GM12878 (cell line): ENCODE measurements at regions not wholly inside any gene's neighbourhood (a gene's known extent, or its start where the extent isn't known, plus 50 kb on each side); places are given as distances from the start of the nearest gene placed in this dataset.

Source experiments
- ATAC-seq: fragments of 200-7000 bp; cut with Tn5 transposase; 3 replicates; pipeline ENCODE4 v1.9.1; 2020; ENCODE audit warnings: mild to moderate bottlenecking, moderate library complexity
- BruUV-seq: library from RNA; stranded (reverse); fragments of 400-500 nt; replicated peaks from 2 replicates; lab custom pipeline; 2021; lab: Mats Ljungman, UMichigan
- CTCF ChIA-PET: fragments of 300-600 bp; sonication (Branson Sonifier 250); formaldehyde crosslinking; extraction: SDS; loops from one replicate; lab custom pipeline; 2021; ENCODE audit warnings: inconsistent platforms; lab: Yijun Ruan, JAX
- POLR2A ChIA-PET: fragments of 350-600 bp; formaldehyde crosslinking; extraction: SDS; loops from one replicate; lab custom pipeline; 2021; ENCODE audit warnings: inconsistent platforms; lab: Charles Lee
- RAD21 ChIA-PET: fragments of 300-600 bp; sonication (Branson Sonifier 250); formaldehyde crosslinking; loops from one replicate; lab custom pipeline; 2023; ENCODE audit warnings: antibody characterized with exemption; ENCODE audit not compliant: unreplicated experiment; lab: Charles Lee
- SMC1A ChIA-PET: fragments of 300-600 bp; sonication (Branson Sonifier 250); formaldehyde crosslinking; loops from one replicate; lab custom pipeline; 2023; ENCODE audit not compliant: unreplicated experiment, uncharacterized antibody; lab: Charles Lee
- DNase-seq: peaks from one replicate; pipeline ENCODE4 v3.0.0-alpha.2; 2011; ENCODE audit warnings: low read depth, low spot score
- FAIRE-seq: peaks from 3 replicates; lab custom pipeline; 2011; peaks lifted over from hg19 to GRCh38; lab: Jason Lieb, UNC
- H2AFZ ChIP-seq: 2 replicates; pipeline ENCODE4 v1.6.0; 2011; ENCODE audit warnings: low read depth, low read length, control low read depth; ENCODE audit not compliant: control insufficient read depth
- H3K27ac ChIP-seq: 2 replicates; pipeline ENCODE4 v1.5.1; 2011; ENCODE audit warnings: control low read depth; ENCODE audit not compliant: control insufficient read depth, insufficient read depth
- H3K27me3 ChIP-seq, 2 experiments: replicated peaks in 1 of 2; 2 replicates each; pipeline versions ENCODE4 v1.6.0 to v1.6.1; 2011; ENCODE audit warnings: low read length in 1 of 2; ENCODE audit not compliant: control insufficient read depth in 2 of 2, insufficient read depth in 2 of 2
- H3K36me3 ChIP-seq, 2 experiments: 2 replicates each; pipeline ENCODE4 v1.5.1; 2011; ENCODE audit warnings: low read length in 1 of 2; ENCODE audit not compliant: control insufficient read depth in 2 of 2, insufficient read depth in 2 of 2
- H3K4me1 ChIP-seq: 2 replicates; pipeline ENCODE4 v1.6.1; 2011; ENCODE audit warnings: mild to moderate bottlenecking, low read length, moderate library complexity, mixed read lengths; ENCODE audit not compliant: control insufficient read depth, insufficient read depth
- H3K4me2 ChIP-seq: 2 replicates; pipeline ENCODE4 v1.6.0; 2011; ENCODE audit warnings: control low read depth; ENCODE audit not compliant: control insufficient read depth, insufficient read depth
- H3K4me3 ChIP-seq: fragments of 200-600 bp; sonication (generic); 2 replicates; pipeline ENCODE4 v1.5.1; 2016
- H3K79me2 ChIP-seq: 2 replicates; pipeline ENCODE4 v1.6.0; 2011; ENCODE audit warnings: low read length; ENCODE audit not compliant: control insufficient read depth, insufficient read depth
- H3K9ac ChIP-seq: 2 replicates; pipeline ENCODE4 v1.8.0; 2011; ENCODE audit warnings: low read length, control low read depth, mixed read lengths; ENCODE audit not compliant: control insufficient read depth, insufficient read depth
- H3K9me3 ChIP-seq: replicated peaks from 3 replicates; pipeline ENCODE4 v1.5.1; 2011; ENCODE audit warnings: mild to moderate bottlenecking, low read length; ENCODE audit not compliant: control insufficient read depth, insufficient read depth
- H4K20me1 ChIP-seq: 2 replicates; pipeline ENCODE4 v1.6.0; 2011; ENCODE audit not compliant: control insufficient read depth, insufficient read depth
- GATAD2B ChIP-seq: fragments of 450-650 bp; conservative IDR thresholded peaks from 2 replicates; pipeline ENCODE4 v1.6.1; 2017; ENCODE audit warnings: low read depth, mild to moderate bottlenecking, moderate library complexity
- IRF5 ChIP-seq: fragments of 450-650 bp; IDR thresholded peaks from 2 replicates; pipeline ENCODE4 v1.6.1; 2017; ENCODE audit warnings: borderline replicate concordance
- MYB ChIP-seq: fragments of 150-350 bp; IDR thresholded peaks from 2 replicates; pipeline ENCODE4 v1.6.1; 2014; ENCODE audit warnings: mild to moderate bottlenecking, low read depth, low read length, borderline replicate concordance
- REST ChIP-seq: IDR thresholded peaks from 2 replicates; pipeline ENCODE4 v1.6.1; 2012; ENCODE audit warnings: mild to moderate bottlenecking, low read depth, low read length
- RUNX3 ChIP-seq: IDR thresholded peaks from 2 replicates; pipeline ENCODE4 v1.6.1; 2012; ENCODE audit warnings: low read length, inconsistent platforms
- SPI1 ChIP-seq: IDR thresholded peaks from 2 replicates; pipeline ENCODE4 v1.6.1; 2011; ENCODE audit warnings: low read depth, mild to moderate bottlenecking, low read length, moderate library complexity, borderline replicate concordance; ENCODE audit not compliant: insufficient read depth
- WGBS: methylation state at CpG from one replicate; pipeline ENCODE4 v1.1.6; 2016; ENCODE audit warnings: low lambda C conversion rate; ENCODE audit not compliant: insufficient replicate concordance, insufficient coverage; ENCODE audit errors: missing lambda C conversion rate; 5-methylcytosine and 5-hydroxymethylcytosine counted together
- in situ Hi-C: fragments of 300-500 bp; cut with MboI; formaldehyde crosslinking; loops from 9 replicates; pipeline ENCODE4 v1.14.3; 2018; ENCODE audit warnings: mixed read lengths
- intact Hi-C: fragments of 100-400 bp; cut with micrococcal nuclease; formaldehyde crosslinking; loops from one replicate; pipeline ENCODE4 v1.14.2; 2022; ENCODE audit not compliant: unreplicated experiment

- H3K4me1 ChIP-seq: no peaks in the 10 kb centered on the region
- H3K36me3 ChIP-seq: no peaks in the 10 kb centered on the region
- H3K79me2 ChIP-seq: no peaks in the 10 kb centered on the region
- no peaks in the 10 kb centered on the region for H4K20me1 ChIP-seq
- no peak for TF ChIP-seq GATAD2B
- no peak for TF ChIP-seq REST
- no peak for TF ChIP-seq MYB
- TF ChIP-seq, all 136 proteins: peak for 0
- no peaks in the 10 kb centered on the region for H3K27me3 ChIP-seq
- no peaks in the 10 kb centered on the region for H3K9me3 ChIP-seq
- no peak for FAIRE-seq
- RAD21 ChIA-PET: no interaction called here
- intact Hi-C loops: no loop called here
- SMC1A ChIA-PET: no interaction called here
- DNase-seq: no peak
- H3K27ac ChIP-seq: no peak overlapping the region
- no peak overlapping the region for H3K4me2 ChIP-seq
- WGBS: 48% methylated on average over 6 of the region's 6 CpGs
- POLR2A ChIA-PET: no interaction called here
- CTCF ChIA-PET: no interaction called here
- no peak overlapping the region for H2AFZ ChIP-seq
- in situ Hi-C loops: no loop called here
- ATAC-seq: no peak
- no peak overlapping the region for H3K9ac ChIP-seq
- H3K4me3 ChIP-seq: no peak overlapping the region
- no TSS peak for BruUV-seq
Measured at GRCh38 chr10:129169115-129169514, 297.9 kb upstream of the MGMT start.

GRCh38 chr10:129170812-129171211, 296.2 kb upstream of the MGMT start:
- no TSS peak for BruUV-seq
- ChIA-PET RAD21 (no interaction called here), SMC1A (no interaction called here), POLR2A (no interaction called here), CTCF (interaction anchor here (1.0 kb wide), 1 partner anchor 488 kb away, joined by 3 read pairs; no protein-coding TSS in a partner anchor)
- no peak overlapping the region for H3K4me2 ChIP-seq
- H4K20me1 ChIP-seq: no peaks in the 10 kb centered on the region
- H3K4me3 ChIP-seq: no peak overlapping the region
- ATAC-seq (no peak), FAIRE-seq (no peak), DNase-seq (no peak)
- H3K27me3 ChIP-seq: no peaks in the 10 kb centered on the region
- 8% methylated on average over 3 of the region's 3 CpGs for WGBS
- H3K27ac ChIP-seq: no peak overlapping the region
- no peak overlapping the region for H2AFZ ChIP-seq
- no peaks in the 10 kb centered on the region for H3K36me3 ChIP-seq
- intact Hi-C loops: no loop called here
- TF ChIP-seq IRF5 (no peak), SPI1 (peak; percentile 23; the same call in 1 of the 2 replicates), RUNX3 (peak; percentile 66)
- no peaks in the 10 kb centered on the region for H3K79me2 ChIP-seq
- no peaks in the 10 kb centered on the region for H3K9me3 ChIP-seq
- in situ Hi-C loops: no loop called here
- H3K4me1 ChIP-seq: no peaks in the 10 kb centered on the region
- H3K9ac ChIP-seq: no peak overlapping the region
